ENCODE measurements at regions not wholly inside any gene's neighbourhood (a gene's known extent, or its start where the extent isn't known, plus 50 kb on each side); places are given as distances from the start of the nearest gene placed in this dataset.

GRCh38 chr16:9567666-9568065, 476.2 kb downstream of the HAPSTR1 start:
- DNase-seq (ENCODE audit: low read depth in 2 of 2) = no peak

- no peak for DNase-seq (ENCODE audit: low read depth in 2 of 2)
Observed at GRCh38 chr16:9568261-9568660, 476.8 kb downstream of the HAPSTR1 start.

GRCh38 chr16:9570521-9570920, 479.1 kb downstream of the HAPSTR1 start:
- no peak for DNase-seq (ENCODE audit: low read depth in 2 of 2)

- no peak for DNase-seq (ENCODE audit: low read depth in 2 of 2)
Observed at GRCh38 chr16:9578459-9578858, 487.0 kb downstream of the HAPSTR1 start.

- DNase-seq (ENCODE audit: low read depth in 2 of 2) = no peak
Observed at GRCh38 chr16:9580025-9580424, 488.6 kb downstream of the HAPSTR1 start.

GRCh38 chr16:9593440-9593839, 502.0 kb downstream of the HAPSTR1 start:
- DNase-seq (ENCODE audit: low read depth in 2 of 2) = no peak

- DNase-seq (ENCODE audit: low read depth in 2 of 2) = no peak
Observed at GRCh38 chr16:9594047-9594446, 502.6 kb downstream of the HAPSTR1 start.

GRCh38 chr16:9594946-9595345, 503.5 kb downstream of the HAPSTR1 start:
- DNase-seq (ENCODE audit: low read depth in 2 of 2) = no peak

GRCh38 chr16:9595393-9595792, 503.9 kb downstream of the HAPSTR1 start:
- no peak for DNase-seq (ENCODE audit: low read depth in 2 of 2)

GRCh38 chr16:9596788-9597187, 505.3 kb downstream of the HAPSTR1 start:
- DNase-seq (ENCODE audit: low read depth in 2 of 2) = no peak

- no peak for DNase-seq (ENCODE audit: low read depth in 2 of 2)
Observed at GRCh38 chr16:9597967-9598730, 506.7 kb downstream of the HAPSTR1 start.

GRCh38 chr16:9598731-9599083, 507.3 kb downstream of the HAPSTR1 start:
- DNase-seq (ENCODE audit: low read depth in 2 of 2) = no peak

- DNase-seq (ENCODE audit: low read depth in 2 of 2) = no peak
Observed at GRCh38 chr16:9599415-9600120, 508.1 kb downstream of the HAPSTR1 start.

GRCh38 chr16:9602189-9602588, 510.7 kb downstream of the HAPSTR1 start:
- DNase-seq (ENCODE audit: low read depth in 2 of 2) = no peak

- DNase-seq (ENCODE audit: low read depth in 2 of 2) = no peak
Observed at GRCh38 chr16:9603316-9603715, 511.9 kb downstream of the HAPSTR1 start.

GRCh38 chr16:9607515-9608230, 516.2 kb downstream of the HAPSTR1 start:
- no peak for DNase-seq (ENCODE audit: low read depth in 2 of 2)

GRCh38 chr16:9610727-9611126, 519.3 kb downstream of the HAPSTR1 start:
- no peak for DNase-seq (ENCODE audit: low read depth in 2 of 2)

- DNase-seq (ENCODE audit: low read depth in 2 of 2) = no peak
Observed at GRCh38 chr16:9612267-9612666, 520.8 kb downstream of the HAPSTR1 start.

GRCh38 chr16:9614389-9614788, 522.9 kb downstream of the HAPSTR1 start:
- DNase-seq (ENCODE audit: low read depth in 2 of 2) = no peak

GRCh38 chr16:9622268-9622667, 530.8 kb downstream of the HAPSTR1 start:
- DNase-seq (ENCODE audit: low read depth in 2 of 2) = no peak

- no peak for DNase-seq (ENCODE audit: low read depth in 2 of 2)
Observed at GRCh38 chr16:9625122-9625521, 533.7 kb downstream of the HAPSTR1 start.

- no peak for DNase-seq (ENCODE audit: low read depth in 2 of 2)
Observed at GRCh38 chr16:9627427-9627826, 536.0 kb downstream of the HAPSTR1 start.

GRCh38 chr16:9630119-9630518, 538.7 kb downstream of the HAPSTR1 start:
- no peak for DNase-seq (ENCODE audit: low read depth in 2 of 2)
